ENCODE measurements at regions not wholly inside any gene's neighbourhood (a gene's known extent, or its start where the extent isn't known, plus 50 kb on each side); places are given as distances from the start of the nearest gene placed in this dataset.

GRCh38 chr3:30393079-30393478 lies 213.3 kb upstream of the TGFBR2 start:
- no peaks in the 10 kb centered on the region for H3K9me3 ChIP-seq
- DNase-seq (ENCODE audit: extremely low spot score in 2 of 2), result no peak
- no peaks in the 10 kb centered on the region for H3K36me3 ChIP-seq
- H3K4me1 ChIP-seq, result no peaks in the 10 kb centered on the region
- TF ChIP-seq POLR2AphosphoS5 (IDR thresholded peaks at IDR 0.05; ENCODE audit: insufficient read depth in 1 of 2, low read depth in 1 of 2) (no peak), POLR2A (IDR thresholded peaks at IDR 0.05) (no peak)
- TF ChIP-seq, protein P1, sequence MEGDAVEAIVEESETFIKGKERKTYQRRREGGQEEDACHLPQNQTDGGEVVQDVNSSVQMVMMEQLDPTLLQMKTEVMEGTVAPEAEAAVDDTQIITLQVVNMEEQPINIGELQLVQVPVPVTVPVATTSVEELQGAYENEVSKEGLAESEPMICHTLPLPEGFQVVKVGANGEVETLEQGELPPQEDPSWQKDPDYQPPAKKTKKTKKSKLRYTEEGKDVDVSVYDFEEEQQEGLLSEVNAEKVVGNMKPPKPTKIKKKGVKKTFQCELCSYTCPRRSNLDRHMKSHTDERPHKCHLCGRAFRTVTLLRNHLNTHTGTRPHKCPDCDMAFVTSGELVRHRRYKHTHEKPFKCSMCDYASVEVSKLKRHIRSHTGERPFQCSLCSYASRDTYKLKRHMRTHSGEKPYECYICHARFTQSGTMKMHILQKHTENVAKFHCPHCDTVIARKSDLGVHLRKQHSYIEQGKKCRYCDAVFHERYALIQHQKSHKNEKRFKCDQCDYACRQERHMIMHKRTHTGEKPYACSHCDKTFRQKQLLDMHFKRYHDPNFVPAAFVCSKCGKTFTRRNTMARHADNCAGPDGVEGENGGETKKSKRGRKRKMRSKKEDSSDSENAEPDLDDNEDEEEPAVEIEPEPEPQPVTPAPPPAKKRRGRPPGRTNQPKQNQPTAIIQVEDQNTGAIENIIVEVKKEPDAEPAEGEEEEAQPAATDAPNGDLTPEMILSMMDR (IDR thresholded peaks at IDR 0.05), result no peak
- intact Hi-C loops (cut with DNase I), result no loop called here
- no peaks in the 10 kb centered on the region for H3K27me3 ChIP-seq
- H3K4me3 ChIP-seq, result no peak overlapping the region
- no peak overlapping the region for H3K27ac ChIP-seq

GRCh38 chr3:30397030-30397429 lies 209.4 kb upstream of the TGFBR2 start:
- no peaks in the 10 kb centered on the region for H3K27me3 ChIP-seq
- H3K9me3 ChIP-seq, result no peaks in the 10 kb centered on the region
- H3K4me3 ChIP-seq, result no peak overlapping the region
- H3K36me3 ChIP-seq, result no peaks in the 10 kb centered on the region
- intact Hi-C loops (cut with DNase I), result no loop called here
- TF ChIP-seq, protein P1 (IDR thresholded peaks at IDR 0.05), result no peak
- TF ChIP-seq POLR2A (IDR thresholded peaks at IDR 0.05) (no peak), POLR2AphosphoS5 (IDR thresholded peaks at IDR 0.05; ENCODE audit: insufficient read depth in 1 of 2, low read depth in 1 of 2) (no peak)
- no peak for DNase-seq (ENCODE audit: extremely low spot score in 2 of 2)
- H3K27ac ChIP-seq, result no peak overlapping the region
- peaks cover 12% of the 10 kb centered on the region for H3K4me1 ChIP-seq

DNA sequence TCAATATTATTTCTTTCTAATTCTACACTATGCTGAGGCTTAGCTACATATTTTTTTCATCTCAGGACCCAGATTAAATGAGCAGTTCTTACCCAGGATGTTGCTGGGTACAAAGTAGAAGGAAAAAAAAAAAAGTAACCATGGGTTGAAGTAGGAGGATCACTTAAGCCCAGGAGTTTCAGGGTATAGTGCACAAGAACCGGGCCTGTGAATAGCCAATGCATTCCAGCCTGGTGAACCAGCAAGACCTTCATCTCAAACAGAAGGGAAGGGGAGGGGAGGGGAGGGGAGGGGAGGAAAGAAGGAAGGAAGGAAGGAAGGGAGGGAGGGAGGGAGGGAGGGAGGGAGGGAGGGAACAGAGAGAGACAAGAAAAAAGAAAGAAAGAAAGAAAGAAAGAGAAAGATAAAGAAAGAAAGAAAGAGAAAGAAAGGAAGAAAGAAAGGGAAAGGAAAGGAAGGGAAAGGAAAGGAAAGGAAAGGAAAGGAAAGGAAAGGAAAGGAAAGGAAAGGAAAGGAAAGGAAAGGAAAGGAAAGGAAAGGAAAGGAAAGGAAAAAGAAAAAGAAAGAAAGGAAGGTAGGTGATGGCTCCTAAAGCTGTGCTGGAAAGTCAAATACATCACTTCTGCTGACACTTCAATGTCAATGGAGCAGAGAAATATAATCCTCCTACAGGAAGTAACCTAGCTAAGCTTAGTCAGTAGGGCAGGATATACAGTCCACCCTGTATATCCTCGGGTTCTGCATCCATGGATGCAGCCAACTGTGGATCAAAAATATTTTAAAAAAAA lies 206.8 kb upstream of the TGFBR2 start:
- no peak for DNase-seq (ENCODE audit: extremely low spot score in 2 of 2)
- Histone ChIP-seq H3K9me3 (no peaks in the 10 kb centered on the region), H3K4me3 (no peak overlapping the region), H3K27me3 (no peaks in the 10 kb centered on the region), H3K36me3 (no peaks in the 10 kb centered on the region), H3K4me1 (peaks cover 14% of the 10 kb centered on the region), H3K27ac (no peak overlapping the region)
- intact Hi-C loops (cut with DNase I), result no loop called here
- TF ChIP-seq POLR2A (IDR thresholded peaks at IDR 0.05) (no peak), POLR2AphosphoS5 (IDR thresholded peaks at IDR 0.05; ENCODE audit: insufficient read depth in 1 of 2, low read depth in 1 of 2) (no peak)
- TF ChIP-seq, protein P1 (IDR thresholded peaks at IDR 0.05), result no peak

DNA sequence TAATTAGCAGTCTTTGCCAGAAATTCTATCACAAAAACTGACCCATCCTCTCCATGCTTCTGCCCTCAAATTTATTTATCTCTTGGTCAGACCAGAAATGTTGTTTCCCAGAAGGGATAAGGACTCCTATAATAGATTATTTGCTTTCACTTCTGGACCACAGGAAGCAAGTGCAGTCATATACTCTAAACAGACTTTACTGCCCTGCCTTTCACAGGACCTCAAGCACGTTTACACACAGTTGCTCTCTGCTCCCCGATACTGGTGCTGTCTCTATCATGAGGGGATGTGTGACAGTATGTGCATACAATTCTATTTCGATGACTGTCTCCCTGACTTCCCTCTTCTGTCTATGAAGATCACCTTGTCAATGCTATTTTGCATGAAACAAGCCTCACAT lies 205.5 kb upstream of the TGFBR2 start:
- Histone ChIP-seq H3K4me3 (no peak overlapping the region), H3K36me3 (no peaks in the 10 kb centered on the region), H3K27me3 (no peaks in the 10 kb centered on the region), H3K9me3 (no peaks in the 10 kb centered on the region), H3K4me1 (peaks cover 14% of the 10 kb centered on the region), H3K27ac (no peak overlapping the region)
- no peak for DNase-seq (ENCODE audit: extremely low spot score in 2 of 2)
- TF ChIP-seq, protein P1 (IDR thresholded peaks at IDR 0.05), result no peak
- intact Hi-C loops (cut with DNase I), result no loop called here

GRCh38 chr3:30401971-30402370 lies 204.4 kb upstream of the TGFBR2 start:
- Histone ChIP-seq H3K27ac (no peak overlapping the region), H3K9me3 (no peaks in the 10 kb centered on the region), H3K4me3 (no peak overlapping the region), H3K36me3 (no peaks in the 10 kb centered on the region), H3K4me1 (peaks cover 14% of the 10 kb centered on the region), H3K27me3 (no peaks in the 10 kb centered on the region)
- intact Hi-C loops (cut with DNase I), result no loop called here
- no peak for DNase-seq (ENCODE audit: extremely low spot score in 2 of 2)
- peak in 1 of 2 donors; percentile 20 for TF ChIP-seq POLR2AphosphoS5 (IDR thresholded peaks at IDR 0.05; ENCODE audit: insufficient read depth in 1 of 2, low read depth in 1 of 2)
- TF ChIP-seq, protein P1 (IDR thresholded peaks at IDR 0.05), result no peak
